ENCODE measurements at regions not wholly inside any gene's neighbourhood (a gene's known extent, or its start where the extent isn't known, plus 50 kb on each side); places are given as distances from the start of the nearest gene placed in this dataset.
A peak's percentile ranks its signal among the peaks of the same experiment; 100 is the strongest.

DNA sequence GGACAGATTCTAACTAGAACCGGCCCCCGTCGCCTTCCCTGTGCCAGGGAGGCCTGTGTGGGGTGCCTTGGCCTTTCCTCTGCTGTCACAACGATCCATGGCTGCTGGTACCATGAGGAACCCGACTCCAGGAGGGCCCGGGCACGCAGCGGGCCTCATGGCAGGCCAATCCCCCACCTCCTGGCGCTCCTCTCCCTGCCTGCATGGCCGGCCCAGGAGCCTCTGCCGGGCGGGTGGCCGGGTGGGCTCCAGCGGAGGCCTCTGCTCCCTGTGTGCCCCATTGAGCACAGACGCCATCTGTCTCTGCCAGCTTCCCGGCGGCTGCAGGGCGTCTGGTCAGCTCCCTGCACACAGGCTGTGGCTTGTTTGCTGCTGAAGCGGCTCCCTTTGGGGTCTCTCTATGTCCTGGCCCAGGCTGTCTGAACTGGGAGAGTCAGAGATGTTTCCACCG lies 86.5 kb downstream of the MYEOV start:
- peak; percentile 51 to 75 for DNase-seq

DNA sequence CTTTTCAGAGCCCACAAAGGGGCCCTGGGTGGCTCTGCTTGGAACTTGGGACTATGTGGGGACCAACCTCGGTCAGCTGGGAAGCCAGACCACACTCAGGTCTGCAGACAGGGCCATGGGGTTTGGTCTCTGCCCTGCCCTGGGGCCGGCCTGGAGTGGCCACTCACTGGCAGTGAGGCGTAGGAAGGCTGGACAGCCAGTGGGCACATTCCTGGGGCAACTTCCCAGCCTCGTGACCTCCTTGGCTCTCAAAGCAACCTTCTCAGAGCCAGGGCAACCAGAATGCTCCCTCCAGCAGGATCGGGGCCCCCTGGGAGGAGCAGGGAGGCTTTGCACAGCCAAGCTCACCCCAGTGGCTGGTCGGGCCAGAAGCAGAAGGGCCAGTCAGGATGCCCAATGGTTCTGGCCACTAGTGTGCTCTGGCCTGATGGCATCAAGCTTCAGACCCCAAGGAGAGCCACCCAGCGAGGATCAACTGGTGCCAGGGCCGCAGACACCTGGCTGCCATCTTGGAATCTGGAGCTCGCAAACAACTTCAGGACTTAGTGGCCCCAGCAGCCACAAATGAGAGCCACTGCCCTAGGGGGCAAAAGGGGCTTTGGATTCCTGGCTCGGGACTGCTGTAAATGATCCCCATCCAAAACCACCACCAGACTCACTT lies 87.1 kb downstream of the MYEOV start:
- DNase-seq, result no peak

DNA sequence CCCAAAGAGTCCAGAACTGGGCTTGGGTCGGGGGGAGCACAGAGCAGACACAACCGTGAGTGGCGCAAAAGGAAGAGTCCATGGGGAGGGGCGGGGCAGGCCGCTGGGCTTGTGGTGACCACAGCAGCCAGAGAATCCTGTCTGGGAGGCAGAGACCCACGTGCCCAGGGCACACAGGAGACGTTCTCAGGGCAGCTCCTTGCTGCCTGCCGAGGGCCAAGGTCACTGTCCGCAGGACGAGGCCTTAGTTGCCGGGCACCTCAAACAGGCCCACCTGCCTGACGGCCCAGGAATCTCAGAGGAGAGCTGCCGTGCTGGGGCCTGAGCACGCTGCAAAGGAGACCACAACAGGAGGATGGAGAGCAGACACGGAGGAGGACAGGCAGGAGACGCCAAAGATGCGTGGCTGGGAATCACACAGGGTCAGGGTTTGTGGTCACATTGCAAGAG lies 87.8 kb downstream of the MYEOV start:
- no peak for DNase-seq

DNA sequence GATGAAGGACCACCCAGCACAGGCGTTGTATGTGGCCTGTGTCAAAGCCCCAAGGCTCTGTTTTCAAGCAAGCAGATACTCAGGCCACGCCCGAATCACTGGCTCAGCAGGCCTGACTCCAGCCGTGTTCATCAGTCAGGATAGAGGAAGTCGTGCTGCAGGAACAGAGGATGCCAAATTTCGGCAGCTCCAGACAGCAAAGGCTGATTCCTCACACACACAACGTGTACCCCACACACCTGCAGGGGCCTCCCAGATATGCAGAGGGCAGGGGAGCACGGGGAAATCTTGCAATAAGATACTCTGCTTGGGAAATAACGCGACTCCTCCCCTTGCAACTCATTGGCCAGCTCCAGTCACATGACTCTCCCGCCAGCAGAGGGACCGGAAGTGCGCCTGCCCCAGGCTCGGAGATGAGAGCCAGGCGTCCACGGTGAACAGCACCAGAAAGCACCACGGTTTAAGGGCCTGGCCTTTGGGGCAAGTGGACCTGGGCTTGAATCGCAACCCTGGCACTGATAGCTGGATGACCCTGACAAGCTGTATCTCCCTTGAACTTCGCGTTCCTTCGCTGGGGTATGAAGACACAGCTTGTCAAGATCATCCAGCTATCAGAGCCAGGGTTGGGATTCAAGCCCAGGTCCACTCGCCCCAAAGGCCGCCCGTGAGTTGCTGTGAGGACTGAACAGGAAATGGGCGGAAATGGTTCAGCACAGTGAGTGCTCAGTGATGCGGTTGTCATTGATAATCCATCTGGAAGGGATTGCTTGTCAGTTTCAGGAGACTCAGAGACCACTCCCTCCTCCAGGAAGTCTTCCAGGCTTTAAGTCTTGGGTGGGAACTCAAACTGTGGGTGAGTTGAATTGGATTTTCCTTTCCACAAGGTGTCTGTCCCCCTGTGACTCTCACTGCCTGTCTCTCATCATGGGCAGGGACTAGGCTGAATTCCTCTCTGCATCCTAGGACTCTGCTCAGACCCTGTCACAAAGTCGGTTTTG lies 88.5 kb downstream of the MYEOV start:
- DNase-seq, result no peak

DNA sequence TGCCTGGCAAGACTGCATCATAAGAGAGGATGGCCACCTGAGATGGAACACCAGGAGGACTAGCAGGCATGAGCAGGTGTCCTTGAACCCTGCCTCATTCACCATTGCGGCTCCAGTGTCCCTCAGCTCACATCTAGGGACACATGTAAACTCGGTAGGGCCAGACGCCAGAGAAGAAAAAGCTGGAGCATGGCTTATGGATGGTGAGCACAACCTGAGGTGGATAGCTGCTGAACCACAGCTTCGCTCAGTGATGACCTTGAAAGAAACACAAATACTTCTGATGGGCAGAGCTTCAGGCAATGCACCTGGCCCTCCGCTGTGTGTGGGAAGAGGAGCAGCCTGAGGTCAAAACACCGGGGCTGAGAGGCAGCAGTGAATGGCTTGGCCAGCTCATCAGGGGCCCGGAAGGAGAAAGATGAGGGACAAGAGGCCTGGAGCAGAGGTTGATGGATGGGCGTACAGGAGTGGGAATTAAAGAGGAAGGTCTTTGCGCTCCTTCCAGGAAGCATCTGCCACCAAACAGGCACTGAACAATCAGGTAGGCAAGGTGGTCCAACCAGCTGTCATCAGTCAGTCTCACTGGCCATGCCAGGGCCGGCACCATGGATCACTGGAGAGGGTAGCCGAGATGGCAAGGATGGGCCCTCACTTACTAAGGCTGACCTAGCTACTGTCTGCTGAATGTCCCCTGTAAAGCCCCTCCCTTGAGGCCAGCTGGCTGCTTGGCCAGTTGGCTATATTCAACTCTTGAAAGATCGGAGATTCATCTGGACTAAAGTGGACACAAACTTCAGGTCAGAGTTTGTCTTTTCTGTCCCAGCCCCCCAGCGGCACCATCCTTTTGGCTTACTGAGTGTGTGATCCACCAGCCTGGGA lies 89.7 kb downstream of the MYEOV start:
- no peak for DNase-seq

DNA sequence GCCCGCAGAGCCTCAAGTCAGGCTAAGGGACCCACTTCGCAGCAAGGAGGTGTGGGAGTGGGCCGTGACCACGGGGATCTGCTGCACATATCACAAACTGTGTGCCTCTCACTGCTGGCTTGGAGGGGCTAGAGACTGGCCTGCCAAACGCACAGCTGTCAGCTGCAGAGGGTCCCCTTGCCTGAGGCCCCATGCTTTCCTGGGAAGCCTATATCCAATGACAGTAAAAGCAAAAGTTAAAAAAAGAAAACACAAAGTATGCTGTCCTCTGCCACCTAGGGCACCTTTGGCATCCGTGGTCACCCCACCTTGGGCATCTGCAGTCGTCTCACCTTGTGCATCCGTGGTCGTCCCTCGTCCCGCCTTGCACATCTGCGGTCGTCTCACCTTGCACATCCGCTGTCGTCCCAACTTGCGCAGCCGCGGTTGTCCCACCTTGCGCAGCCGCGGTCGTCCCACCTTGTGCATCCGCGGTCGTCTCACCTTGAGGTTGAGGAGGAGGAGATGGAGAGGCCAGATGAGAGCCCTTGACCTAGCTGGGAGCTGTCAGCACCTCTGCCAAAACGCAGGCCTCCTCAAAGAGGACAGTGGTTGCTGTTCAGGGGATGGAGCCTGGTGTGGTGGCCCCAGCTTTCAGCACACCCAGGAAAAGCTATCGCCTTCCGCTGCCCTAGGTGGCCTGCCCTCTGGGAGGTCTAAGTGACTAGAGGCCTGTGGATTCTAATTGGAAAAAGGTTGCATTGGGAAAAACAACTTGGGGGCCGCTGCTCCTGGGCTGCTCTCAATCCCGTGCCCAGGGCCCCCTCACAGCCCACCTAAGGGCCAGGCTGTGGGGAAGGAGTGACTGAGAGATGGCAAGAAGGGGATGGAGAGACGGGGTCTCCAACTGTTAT lies 90.5 kb downstream of the MYEOV start:
- DNase-seq, result no peak

DNA sequence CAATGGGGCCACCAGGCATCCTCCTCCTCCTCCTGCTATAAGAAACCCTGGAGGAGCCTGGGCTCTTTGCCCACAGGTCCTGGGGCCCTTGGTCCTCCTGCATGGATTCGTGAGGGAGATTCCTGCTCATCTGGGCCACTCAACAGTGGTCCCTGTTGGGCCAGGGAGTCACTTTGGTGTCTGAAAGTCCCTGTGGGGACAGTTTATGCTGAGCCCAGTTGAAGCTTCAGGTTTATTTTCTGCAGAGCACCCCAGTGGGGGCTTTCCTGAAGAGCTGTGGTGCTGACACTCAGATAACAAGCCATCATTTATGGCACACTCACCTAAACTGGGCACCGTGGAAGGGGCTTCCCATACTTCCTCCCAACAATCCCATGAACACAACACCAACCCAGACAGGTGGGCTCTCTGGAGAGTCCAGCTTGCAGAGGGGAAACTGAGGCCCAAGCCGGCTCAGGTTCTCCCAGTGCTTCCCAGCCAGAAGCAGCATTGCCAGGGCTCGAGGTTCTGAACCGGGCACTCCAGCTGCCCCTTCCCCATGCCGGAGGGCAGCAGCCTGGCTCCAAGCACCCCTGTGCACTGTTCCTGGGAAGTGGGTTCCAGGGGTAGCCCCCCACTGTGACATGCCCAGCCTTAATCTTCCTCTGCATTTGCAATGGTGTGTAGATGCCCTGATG lies 91.3 kb downstream of the MYEOV start:
- no peak for DNase-seq

DNA sequence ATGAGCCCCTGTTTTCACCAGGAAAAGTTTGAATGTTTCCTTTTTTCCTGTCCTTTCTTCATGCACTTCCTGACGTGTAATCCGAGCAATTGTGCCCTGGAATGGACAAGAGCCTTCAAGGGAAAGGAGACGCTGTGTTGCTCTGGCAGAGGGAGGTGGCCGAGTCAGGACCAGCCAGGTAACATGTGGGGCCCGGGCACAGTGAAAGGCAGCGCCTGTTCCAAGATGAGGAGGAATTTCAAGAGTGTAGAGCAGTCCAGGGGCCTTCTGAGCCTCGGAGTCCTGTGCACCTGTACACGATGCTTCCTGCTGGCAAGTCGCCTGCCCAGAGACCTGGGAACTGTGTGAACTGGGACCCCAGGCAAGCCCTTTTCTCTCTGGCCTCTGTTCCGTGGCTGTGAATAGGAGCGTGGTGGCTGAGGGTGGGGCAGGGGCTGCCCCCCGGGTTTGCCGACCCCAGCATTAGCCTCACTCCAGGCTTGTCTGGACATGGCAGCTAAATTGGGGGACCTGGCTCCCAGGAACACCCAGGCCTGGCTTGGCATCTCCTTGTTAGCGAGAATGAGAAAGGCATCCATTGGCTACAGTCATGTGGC lies 92.0 kb downstream of the MYEOV start:
- DNase-seq, result no peak

DNA sequence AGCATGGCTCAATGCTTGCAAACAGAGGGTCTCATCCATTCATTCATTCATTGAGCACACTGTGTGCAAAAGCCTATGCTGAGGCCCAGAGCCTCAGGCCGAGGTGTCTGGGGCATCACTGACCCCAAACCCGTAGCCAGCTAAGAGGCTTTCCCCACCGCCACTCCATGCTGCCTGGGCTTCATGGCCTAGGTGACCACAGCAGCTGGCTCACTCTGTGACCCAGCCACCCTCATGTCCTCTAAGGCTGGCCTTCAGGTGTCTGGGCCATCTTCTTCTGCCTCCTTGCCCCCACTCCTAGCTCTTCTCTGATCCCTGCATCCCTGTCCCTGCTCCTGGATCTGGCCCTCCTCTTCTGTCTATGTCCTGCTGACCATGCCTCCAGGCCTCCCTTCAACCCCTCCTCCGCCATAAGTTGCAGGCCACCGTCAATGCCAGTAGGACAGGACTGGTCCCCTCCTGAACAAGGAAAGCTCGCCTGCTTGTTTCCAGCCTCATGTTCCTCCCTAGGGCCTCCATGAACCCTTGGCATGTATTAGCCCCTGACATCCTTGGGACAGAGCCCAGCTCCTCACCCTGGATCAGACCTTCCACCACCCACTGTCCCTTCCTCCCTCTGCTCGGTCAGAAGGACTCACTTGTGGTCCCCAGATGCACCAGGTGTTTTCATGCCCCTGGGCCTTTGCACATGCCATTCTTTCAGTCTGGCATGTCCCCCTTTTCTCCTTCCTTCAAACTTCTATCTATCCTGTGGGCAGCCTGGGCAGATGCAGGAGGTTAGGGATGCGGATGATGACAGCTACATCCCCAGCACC lies 92.8 kb downstream of the MYEOV start:
- DNase-seq, result no peak

DNA sequence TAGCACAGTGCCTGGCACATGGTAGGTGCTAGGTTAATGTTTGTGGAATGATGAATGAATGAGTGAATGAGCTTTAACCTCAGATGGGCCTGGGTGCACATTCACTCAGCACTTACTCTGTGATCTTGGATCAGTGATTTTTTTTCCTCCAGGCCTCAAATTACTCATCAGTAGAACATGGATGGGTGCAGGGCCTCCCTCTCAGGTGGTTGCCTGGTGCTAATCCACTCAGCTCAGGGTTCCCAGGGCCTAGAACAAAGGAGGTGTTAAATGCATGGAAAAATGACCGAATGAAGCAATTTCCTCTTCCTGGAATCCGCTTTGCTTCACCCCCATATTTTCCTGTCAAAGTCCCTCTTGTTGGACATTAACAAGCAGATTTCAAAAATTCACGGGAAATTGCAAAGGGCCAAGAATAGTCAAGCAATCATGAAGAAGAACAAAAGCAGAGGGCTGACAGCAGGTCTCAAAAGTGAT lies 93.5 kb downstream of the MYEOV start:
- DNase-seq, result no peak

DNA sequence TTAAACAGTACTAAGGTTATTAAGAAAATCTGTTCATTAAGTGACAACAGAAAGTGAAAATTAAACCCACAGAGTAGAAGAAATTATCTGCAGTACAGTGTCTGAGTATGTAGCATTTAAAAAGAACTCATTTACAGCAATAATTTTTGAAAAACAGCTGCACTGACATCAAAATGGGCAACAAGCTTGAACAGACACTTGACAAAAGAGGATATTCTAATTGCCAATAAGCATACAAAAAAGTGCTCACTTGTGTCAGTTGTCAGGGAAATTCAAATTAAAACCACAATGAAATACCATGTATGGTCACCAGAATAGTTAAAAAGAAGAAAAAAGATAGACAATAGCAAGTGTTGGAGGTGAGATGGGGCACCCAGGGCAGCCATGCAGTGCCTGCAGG lies 93.3 kb upstream of the LINC01488 start:
- DNase-seq, result no peak

DNA sequence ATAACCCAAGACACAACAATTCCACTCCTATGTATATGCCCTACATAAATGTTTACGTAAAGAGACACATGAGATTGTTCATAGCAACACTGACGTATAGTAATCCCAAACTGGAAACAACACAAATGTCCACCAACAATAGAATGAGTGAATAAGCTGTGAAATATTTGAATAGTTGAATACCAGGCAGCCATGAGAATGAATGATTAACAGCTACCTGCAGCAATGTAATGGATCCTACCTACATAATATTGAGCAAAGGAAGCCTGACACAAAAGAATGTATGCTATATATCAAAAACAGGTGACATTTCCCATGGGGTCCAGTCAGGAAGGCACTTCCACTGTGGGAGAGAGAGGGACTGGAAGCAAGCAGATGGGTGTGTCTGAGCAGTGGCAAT lies 92.8 kb upstream of the LINC01488 start:
- DNase-seq, result no peak

DNA sequence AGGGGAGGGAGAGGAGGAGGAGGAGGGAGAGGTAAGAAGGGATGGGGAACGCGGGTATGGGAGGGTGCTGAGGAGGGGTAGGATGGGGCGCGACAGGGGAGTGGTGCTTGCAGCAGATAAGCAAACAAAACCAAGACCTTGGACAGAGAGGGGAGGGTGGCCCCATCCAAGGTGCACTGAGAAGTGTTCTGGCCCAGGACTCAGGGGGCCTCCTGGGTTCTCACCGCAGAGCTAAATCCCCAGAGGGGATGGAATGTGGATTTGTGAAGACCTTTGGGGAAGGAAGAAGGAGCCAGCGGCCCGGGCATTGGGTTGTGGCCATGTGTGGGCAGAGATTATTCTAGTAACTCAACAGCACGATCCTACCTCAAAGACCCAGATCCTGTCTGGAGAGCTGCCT lies 90.9 kb upstream of the LINC01488 start:
- no peak for DNase-seq

DNA sequence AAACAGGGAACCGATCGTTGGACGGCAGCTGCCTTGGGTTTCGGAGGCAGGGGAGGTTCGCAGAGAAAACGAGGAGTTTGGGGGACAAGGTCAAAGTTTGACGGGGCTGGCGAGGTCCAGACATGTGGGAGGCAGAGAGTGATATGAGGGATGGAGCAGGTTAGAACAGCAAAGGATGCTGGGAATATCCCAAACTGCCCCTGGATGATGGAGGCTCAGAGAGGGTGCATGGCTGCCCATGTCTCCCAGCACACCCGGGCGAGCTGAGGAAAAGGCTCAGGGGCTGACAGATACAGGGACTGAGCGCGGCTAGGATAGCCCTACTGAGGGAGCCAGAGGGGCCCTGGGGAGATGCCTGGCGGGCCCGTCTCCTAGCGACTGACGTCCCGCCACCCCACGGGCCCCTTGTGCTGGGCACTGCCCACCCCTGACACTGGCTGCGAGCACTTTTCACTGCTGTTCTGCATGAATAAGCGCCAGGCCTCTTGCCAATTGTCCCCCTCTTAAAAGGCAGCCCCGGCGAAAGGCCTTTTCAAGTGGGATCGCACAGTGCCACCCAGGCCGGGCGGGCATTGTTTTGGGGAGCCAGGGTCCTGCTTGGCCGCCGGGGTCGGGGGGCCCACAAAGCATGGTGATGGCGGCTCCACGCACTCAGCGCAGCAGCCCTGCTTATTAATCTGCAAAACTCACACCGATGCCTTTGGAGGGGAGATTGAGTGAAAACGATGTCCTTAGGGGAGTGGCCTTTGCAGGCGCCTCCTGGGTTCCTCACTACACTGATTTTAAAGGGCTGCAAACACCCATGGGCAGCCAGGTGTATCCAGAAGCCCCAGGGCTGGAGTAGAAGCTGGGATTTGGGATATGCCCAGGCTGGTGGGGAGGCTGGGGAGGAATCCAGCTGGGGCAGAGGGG lies 90.0 kb upstream of the LINC01488 start:
- no peak for DNase-seq

DNA sequence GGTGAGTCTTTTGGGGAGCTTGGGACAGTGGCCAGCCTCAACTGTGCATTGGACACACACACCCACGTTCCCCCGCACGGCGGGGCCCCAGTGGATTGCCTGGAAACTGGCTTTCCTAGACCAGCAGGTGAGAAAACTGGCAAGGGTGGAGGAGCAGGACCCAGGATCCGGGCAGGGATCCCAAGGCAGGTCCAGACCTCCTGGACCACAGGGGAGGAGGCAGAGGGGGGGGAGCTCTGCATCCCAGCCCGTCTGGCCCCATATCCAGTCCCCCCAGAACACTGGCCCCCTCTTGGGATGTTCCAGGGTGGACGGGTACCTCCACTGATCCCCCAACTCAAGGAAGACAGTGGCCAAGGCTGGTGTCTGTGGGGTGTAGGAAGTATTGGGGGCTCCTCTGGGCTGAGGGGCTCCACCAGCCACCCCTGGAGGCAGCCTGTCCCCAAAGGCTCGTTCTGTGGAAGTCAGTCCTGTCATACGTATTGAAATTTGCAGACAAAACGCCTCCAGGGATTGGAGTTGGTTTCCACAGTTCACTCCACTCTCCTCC lies 89.3 kb upstream of the LINC01488 start:
- no peak for DNase-seq

DNA sequence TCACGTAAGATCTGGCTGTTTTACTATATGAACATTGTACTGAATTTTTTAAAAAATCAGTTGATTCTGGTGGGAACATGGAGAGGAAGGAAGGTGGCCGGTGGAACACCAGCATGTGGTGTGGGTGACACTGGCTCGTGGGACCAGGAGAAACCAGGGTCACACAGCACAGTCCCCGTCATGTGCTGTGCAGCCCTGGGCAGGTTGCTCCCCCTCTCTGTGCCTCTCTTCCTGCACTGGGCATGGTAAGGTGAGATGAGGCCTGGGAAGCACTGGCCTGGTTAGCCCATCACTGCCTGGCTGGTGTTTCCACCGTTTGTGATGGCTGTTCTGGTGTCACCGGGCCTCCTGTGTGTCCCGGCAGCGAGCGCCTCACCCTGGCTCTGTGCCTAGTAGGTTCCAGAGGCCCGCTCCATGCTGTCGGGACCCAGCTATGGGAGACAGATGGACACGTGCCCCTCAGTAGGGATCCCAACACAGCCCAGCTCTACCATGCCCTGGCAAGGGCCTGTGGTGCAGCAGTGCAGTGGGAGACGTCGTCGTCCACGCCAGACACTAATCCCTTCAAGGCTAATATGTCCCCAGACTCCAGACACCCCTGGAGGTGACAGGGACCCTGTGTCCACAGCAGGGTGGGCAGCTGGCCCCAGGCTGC lies 88.2 kb upstream of the LINC01488 start:
- DNase-seq, result no peak

DNA sequence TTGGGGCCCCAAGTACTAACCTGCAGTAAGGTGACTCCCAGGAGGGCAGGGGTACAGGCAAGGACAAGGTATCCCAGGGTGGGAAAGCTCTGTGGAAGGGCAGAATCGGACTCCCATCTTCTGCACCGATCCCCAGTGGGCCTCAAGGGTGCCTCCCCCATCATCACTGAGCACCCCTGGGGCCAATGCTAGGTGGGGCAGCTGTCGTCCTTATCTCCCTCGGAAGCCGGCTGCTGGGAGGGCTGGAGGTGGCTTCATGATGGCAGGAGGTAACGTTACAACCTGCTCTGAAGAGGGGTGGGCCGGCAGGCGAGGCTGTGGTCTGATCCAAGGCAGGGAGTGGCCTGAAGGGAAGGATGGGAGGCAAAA lies 87.6 kb upstream of the LINC01488 start:
- DNase-seq, result no peak
